ENCODE measurements at regions not wholly inside any gene's neighbourhood (a gene's known extent, or its start where the extent isn't known, plus 50 kb on each side); places are given as distances from the start of the nearest gene placed in this dataset.

GRCh38 chr7:130913639-130914553, 179.9 kb upstream of the KLF14 start:
- no peak for DNase-seq

GRCh38 chr7:130914554-130915294, 180.7 kb upstream of the KLF14 start:
- no peak for DNase-seq

DNA sequence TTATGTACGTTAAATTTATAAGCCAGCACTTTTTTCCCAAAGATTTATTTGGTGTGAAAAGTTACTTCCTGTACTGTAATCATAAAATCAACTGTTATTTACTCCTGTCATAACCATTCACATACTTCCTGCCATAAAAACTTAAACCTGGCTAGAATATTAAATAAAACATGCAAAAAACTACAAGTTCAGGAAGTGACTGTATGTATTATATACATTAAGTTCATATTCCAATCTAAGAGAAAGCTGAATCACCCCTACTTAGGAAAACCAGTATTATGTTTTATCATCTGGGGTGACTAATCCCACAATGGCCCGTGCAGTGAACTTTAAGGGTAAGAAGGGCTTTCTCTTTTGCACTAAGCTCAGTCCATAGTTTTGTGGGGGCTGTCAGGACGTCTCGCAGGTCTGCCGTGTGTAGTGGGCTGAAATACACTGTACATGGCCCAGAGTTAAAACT, 183.7 kb upstream of the KLF14 start:
- no peak for DNase-seq

- no peak for DNase-seq
These were observed 184.4 kb upstream of the KLF14 start for GRCh38 chr7:130918129-130919052.

DNA sequence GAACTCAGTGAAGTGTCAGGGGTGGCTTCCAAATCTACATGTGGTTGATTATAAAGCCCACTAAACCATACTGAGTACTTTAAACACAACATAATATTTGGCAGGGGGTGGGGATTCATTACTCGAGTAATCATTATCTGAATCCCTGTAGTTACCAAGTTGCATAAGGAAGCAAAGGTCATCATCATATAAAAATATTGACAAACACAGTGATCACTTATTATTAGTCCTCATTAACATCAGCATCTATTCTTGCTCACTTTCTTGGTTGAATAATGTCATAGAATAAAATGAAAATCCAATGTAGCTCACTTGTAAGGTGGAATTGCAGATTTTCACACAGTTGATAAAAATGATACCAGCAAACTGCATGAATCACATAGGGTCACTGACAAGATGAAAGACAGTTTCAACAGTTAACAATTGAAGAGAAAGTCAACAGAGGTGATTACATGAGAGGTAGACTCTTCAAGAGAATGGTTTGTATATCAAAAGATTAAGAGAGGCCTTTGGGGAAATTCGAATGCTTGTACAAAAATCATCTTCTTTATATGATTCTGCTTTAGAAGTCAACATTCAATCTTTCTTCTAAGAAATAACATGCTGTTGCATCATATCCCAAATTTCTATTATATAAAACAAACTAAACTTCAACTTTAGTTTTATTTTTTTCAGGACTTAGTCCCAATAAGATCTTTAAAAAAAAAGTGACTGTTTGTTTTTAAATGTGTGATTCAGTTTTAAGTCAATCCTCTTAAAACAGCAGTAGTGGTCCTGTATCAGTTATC, 185.5 kb upstream of the KLF14 start:
- no peak for DNase-seq

DNA sequence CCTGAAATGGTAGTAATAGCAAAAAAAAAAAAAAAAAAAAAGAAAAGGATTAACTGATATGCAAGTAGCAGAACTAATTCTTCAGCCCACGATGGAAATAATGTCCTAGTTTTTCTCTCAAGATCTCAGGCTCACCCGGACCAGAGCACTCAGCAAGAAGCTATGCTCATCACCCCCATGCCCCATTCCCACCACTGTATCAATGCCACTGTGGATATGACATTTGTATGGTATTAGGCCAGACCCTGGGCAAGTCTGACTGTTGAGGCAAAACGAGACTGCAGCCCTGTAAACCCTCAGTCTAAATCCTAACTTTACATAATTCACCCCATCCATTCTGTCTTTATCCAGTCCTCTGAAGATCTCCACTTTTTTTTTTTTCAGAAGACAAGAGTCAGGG, 186.1 kb upstream of the KLF14 start:
- no peak for DNase-seq

DNA sequence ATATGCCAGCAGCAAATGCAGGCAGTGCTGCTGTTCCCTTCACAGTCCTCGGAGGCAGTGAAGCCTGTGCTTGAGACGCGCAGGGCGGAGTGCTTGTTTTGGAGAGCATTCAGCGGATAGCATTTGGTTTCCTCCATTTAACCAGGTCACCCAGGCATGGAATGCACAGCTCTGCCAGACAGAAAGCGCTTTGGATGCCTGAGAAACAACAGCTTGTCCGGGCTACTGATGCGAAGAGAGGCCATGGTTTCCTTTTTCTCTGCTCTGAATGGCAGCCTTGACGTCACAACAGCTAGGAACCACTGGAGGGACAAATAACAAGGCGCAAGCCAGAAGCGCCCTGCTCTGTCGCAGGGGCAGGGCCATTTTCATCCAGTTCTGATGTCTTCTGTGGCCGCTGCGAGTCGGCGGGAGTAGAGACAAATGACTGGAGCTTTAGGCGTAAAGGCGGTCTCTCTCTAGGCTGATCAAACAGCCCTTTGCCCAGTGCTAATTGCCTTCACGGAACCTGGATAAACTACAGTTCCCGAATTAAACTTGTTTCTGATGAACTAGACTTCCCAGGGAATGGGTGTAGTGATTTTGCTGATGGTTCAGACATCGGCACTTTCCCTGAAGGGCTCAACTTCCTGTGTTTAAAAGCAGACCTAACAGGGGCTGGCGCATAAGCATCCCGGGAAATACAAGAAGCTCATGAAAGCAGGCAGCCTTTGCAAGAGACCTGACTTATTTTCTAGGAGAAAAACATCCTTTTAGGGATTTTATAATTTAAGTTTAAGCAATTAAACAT, 187.6 kb upstream of the KLF14 start:
- no peak for DNase-seq

GRCh38 chr7:130922206-130923112, 188.5 kb upstream of the KLF14 start:
- DNase-seq = no peak

DNA sequence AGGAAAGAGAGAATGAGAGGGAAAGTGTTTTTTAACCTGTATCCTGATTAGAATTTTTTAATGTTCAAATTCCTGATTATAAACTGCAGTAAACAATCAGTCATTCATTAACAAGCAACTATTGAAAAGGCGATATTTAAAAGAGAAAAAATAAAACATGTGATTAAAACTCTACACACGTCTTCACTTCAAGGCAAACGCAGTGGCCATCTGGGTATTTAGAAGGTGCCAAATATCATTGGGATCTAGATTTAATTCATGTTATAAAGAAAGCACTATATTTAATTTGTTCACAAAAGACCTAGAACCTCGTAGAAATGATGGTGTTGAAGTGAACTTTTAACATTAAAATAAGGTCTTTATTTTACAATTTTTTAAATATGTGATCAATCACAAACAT, 189.4 kb upstream of the KLF14 start:
- no peak for DNase-seq

DNA sequence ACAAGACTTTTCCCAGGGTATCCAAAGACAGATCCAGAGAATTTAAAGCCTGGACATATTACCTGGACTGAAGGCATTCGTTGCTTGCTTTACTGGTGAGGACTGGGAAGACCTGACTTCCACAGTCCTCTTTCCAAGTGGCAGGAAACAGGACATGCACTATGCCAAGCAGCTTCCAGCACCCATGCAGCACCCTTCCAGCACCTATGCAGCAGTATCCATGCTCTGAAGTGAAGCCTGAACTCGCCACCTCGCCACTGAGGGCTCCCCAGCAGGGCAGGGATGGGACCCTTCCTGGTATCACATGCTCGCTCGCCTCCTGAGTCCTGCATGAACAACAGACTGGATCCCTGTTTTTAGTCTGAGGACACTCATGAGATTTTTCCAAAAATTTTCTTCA, 189.9 kb upstream of the KLF14 start:
- no peak for DNase-seq

GRCh38 chr7:130925136-130925794, 191.3 kb upstream of the KLF14 start:
- no peak for DNase-seq

GRCh38 chr7:130926001-130926691, 192.1 kb upstream of the KLF14 start:
- DNase-seq = no peak

- no peak for DNase-seq
These were observed 193.1 kb upstream of the KLF14 start for GRCh38 chr7:130927062-130927461.

DNA sequence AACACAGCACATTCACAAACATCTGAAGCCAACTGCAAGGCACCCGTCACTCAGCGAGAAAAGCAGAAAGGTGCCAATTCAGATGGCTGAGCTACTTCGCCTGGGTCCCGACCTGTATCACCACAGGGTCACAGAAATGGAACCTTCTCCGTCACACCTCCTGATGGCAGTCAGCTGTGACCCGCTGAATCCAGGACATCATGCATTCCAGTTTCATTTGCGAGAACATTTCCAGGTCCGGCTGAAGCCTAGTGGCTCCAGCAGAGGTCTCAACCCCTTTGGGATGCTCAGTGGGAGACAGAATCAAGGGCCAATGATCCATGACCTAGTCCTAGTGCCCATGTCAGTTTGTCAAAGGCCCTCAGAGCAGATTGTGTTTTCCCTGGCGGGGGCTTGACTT, 193.6 kb upstream of the KLF14 start:
- no peak for DNase-seq

GRCh38 chr7:130929896-130930659, 196.1 kb upstream of the KLF14 start:
- DNase-seq = no peak

- DNase-seq = no peak
These were observed 196.7 kb upstream of the KLF14 start for GRCh38 chr7:130930681-130931080.

- no peak for DNase-seq
These were observed 197.4 kb upstream of the KLF14 start for GRCh38 chr7:130931423-130931822.

DNA sequence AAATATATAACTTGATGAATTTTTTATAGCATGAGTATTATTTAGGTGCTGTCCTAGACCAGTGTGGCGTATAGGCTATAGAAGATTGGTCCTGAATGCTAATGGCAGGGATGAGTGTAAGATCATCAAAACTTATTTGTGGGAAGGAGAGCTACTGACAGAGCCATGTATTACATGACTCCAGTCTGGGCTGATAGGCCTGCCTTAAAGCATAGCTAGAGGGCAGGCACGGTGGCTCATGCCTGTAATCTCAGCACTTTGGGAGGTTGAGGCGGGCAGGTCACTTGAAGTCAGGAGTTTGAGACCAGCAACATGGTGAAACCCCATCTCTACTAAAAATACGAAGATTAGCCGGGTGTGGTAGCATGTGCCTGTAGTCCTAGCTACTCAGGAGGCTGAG, 198.1 kb upstream of the KLF14 start:
- DNase-seq = no peak

All from NK-92 treated with Interleukin-12 subunit alpha and Interleukin-12 subunit beta, amount 100 ng/mL, for 24 hours (cell line).